ENCODE measurements at regions not wholly inside any gene's neighbourhood (a gene's known extent, or its start where the extent isn't known, plus 50 kb on each side); places are given as distances from the start of the nearest gene placed in this dataset.
A peak's percentile ranks its signal among the peaks of the same experiment; 100 is the strongest.

- in situ Hi-C loops (cut with MboI; ENCODE audit: low sequenced_read_pairs, unreplicated experiment), result no loop called here
- TF ChIP-seq, protein P1, sequence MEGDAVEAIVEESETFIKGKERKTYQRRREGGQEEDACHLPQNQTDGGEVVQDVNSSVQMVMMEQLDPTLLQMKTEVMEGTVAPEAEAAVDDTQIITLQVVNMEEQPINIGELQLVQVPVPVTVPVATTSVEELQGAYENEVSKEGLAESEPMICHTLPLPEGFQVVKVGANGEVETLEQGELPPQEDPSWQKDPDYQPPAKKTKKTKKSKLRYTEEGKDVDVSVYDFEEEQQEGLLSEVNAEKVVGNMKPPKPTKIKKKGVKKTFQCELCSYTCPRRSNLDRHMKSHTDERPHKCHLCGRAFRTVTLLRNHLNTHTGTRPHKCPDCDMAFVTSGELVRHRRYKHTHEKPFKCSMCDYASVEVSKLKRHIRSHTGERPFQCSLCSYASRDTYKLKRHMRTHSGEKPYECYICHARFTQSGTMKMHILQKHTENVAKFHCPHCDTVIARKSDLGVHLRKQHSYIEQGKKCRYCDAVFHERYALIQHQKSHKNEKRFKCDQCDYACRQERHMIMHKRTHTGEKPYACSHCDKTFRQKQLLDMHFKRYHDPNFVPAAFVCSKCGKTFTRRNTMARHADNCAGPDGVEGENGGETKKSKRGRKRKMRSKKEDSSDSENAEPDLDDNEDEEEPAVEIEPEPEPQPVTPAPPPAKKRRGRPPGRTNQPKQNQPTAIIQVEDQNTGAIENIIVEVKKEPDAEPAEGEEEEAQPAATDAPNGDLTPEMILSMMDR (IDR thresholded peaks at IDR 0.05; ENCODE audit: borderline replicate concordance, control extremely low read depth, extremely low read depth, insufficient read depth, missing control alignments), result no peak
- no peak for DNase-seq (ENCODE audit: low spot score)
Observed at GRCh38 chr18:47602273-47602897, 328.1 kb downstream of the SMAD2 start.

GRCh38 chr18:47601581-47602272 is 328.7 kb downstream of the SMAD2 start:
- TF ChIP-seq, protein P1 (IDR thresholded peaks at IDR 0.05; ENCODE audit: borderline replicate concordance, control extremely low read depth, extremely low read depth, insufficient read depth, missing control alignments), result no peak
- DNase-seq (ENCODE audit: low spot score), result no peak
- in situ Hi-C loops (cut with MboI; ENCODE audit: low sequenced_read_pairs, unreplicated experiment), result no loop called here

GRCh38 chr18:47595831-47596501 is 334.5 kb downstream of the SMAD2 start:
- in situ Hi-C loops (cut with MboI; ENCODE audit: low sequenced_read_pairs, unreplicated experiment), result loop anchor here (10.0 kb wide), 1 partner anchor 149 kb away; no protein-coding TSS in a partner anchor
- peak; percentile 72 for DNase-seq (ENCODE audit: low spot score)
- TF ChIP-seq, protein P1 (IDR thresholded peaks at IDR 0.05; ENCODE audit: borderline replicate concordance, control extremely low read depth, extremely low read depth, insufficient read depth, missing control alignments), result peak; percentile 58

DNA sequence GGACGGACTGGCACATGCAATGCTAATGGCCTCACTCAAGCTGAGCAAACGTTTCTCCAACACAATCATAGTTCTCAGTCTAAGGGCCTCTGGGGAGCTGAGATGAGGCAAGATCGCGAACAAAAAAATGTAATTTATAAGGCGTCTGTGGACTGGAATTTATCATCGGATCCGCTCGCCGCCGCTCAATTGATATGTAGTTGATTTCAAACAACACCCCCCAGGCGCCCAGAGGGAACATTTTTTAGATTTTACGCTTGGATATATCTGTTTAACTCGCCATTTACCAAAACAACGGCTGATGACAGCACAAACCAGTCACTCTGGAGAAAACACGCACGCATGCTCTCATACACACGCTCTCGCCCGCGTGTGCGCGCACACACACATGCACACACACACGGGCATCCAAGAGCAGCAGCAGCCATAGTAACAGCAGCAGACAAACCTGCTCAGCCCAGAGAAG is 335.8 kb downstream of the SMAD2 start:
- DNase-seq (ENCODE audit: low spot score), result no peak

GRCh38 chr18:47593744-47594472 is 336.6 kb downstream of the SMAD2 start:
- in situ Hi-C loops (cut with MboI; ENCODE audit: low sequenced_read_pairs, unreplicated experiment), result loop anchor here (10.0 kb wide), 1 partner anchor 151 kb away; no protein-coding TSS in a partner anchor
- no peak for DNase-seq (ENCODE audit: low spot score)
- TF ChIP-seq, protein P1 (IDR thresholded peaks at IDR 0.05; ENCODE audit: borderline replicate concordance, control extremely low read depth, extremely low read depth, insufficient read depth, missing control alignments), result no peak

More for the DNA sequence above, 335.8 kb downstream of the SMAD2 start:
- in situ Hi-C loops (cut with MboI; ENCODE audit: low sequenced_read_pairs, unreplicated experiment), result loop anchor here (10.0 kb wide), 1 partner anchor 150 kb away; no protein-coding TSS in a partner anchor
- TF ChIP-seq, protein P1 (IDR thresholded peaks at IDR 0.05; ENCODE audit: borderline replicate concordance, control extremely low read depth, extremely low read depth, insufficient read depth, missing control alignments), result no peak

DNA sequence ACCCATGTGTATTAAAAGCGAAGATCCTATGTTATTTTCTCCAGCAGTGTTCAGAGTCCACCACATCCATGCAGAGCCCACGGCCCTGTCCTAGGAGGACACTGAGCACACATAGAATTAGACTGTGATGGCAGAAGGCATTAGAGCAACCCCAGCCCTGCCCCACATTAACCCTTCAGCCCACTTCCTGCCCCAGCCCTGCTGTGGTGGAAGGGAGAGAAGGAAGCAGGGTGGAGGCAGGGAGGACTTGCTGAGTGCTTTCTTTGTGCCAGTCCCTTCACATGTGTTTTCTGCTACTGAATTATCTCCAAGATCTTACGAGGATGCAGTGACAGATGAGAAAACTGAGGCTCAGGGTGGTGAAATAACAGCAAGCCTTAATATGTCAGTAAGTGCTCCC is 339.0 kb downstream of the SMAD2 start:
- in situ Hi-C loops (cut with MboI; ENCODE audit: low sequenced_read_pairs, unreplicated experiment), result loop anchor here (10.0 kb wide), 1 partner anchor 153 kb away; no protein-coding TSS in a partner anchor
- TF ChIP-seq, protein P1 (IDR thresholded peaks at IDR 0.05; ENCODE audit: borderline replicate concordance, control extremely low read depth, extremely low read depth, insufficient read depth, missing control alignments), result no peak
- DNase-seq (ENCODE audit: low spot score), result no peak
